C4-2B (cell line): ENCODE measurements at regions not wholly inside any gene's neighbourhood (a gene's known extent, or its start where the extent isn't known, plus 50 kb on each side); places are given as distances from the start of the nearest gene placed in this dataset.

Experiments
- H3K27ac ChIP-seq: fragments of 450-650 bp; 2 replicates; pipeline ENCODE4 v1.5.1; 2017
- CTCF ChIP-seq: fragments of 450-650 bp; conservative IDR thresholded peaks from 2 replicates; pipeline ENCODE4 v1.5.1; 2017; ENCODE audit warnings: mild to moderate bottlenecking
- ZFX ChIP-seq: fragments of 450-650 bp; IDR thresholded peaks from 2 replicates; pipeline ENCODE4 v1.6.1; 2017

DNA sequence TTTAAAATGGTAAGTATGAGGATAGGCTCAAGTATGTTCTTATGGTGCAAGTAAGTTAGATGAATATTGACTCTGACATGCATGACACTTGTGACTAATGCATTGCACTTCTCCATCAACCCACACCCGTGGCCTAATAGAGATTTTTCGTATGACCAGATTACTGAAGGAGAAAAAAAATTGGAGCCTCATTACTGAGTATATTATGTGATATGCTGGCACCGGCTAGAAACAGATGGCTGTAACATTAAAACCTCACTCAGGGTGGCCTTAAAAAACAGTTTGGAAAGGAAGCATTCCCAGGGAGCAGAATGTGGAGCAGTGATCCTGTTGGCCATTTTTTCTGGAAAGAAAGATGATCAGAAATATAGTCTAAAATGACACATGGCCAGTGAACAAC lies 766.4 kb downstream of the PRELID2 start:
- no peak for TF ChIP-seq CTCF
- TF ChIP-seq ZFX: no peak
- H3K27ac ChIP-seq: no peak overlapping the region

GRCh38 chr5:145062280-145063062 lies 772.7 kb downstream of the PRELID2 start:
- no peak overlapping the region for H3K27ac ChIP-seq
- TF ChIP-seq CTCF (no peak), ZFX (no peak)

- H3K27ac ChIP-seq: no peak overlapping the region
- TF ChIP-seq CTCF (no peak), ZFX (no peak)
Measured at GRCh38 chr5:145056800-145057199, 778.3 kb downstream of the PRELID2 start.

DNA sequence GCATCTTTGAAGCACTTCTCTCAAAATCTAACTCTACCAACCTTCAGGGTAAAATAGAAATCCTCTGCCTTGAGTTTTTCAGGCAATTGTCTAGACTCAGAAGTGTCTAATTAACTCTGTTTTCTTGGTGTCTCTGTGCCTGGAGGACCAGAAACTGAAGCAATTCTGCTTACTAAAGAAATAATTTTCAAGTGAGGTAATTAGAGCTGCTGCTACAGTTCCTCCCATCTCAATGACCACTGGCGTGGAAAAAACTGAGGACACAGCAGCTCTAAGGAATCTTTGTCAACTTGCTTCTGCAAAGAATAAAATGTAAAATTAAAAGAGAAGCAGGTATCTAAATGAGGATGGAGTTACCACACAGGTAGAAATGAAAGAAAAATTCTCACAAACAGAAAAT lies 785.0 kb downstream of the PRELID2 start:
- TF ChIP-seq ZFX: no peak
- TF ChIP-seq CTCF: no peak
- H3K27ac ChIP-seq: no peak overlapping the region

- H3K27ac ChIP-seq: no peak overlapping the region
- TF ChIP-seq CTCF: no peak
- TF ChIP-seq ZFX: no peak
Measured at GRCh38 chr5:145044970-145045369, 790.2 kb downstream of the PRELID2 start.

- TF ChIP-seq CTCF (no peak), ZFX (no peak)
- no peak overlapping the region for H3K27ac ChIP-seq
Measured at GRCh38 chr5:145028626-145029025, 806.5 kb downstream of the PRELID2 start.

- no peak overlapping the region for H3K27ac ChIP-seq
- TF ChIP-seq ZFX (no peak), CTCF (no peak)
Measured at GRCh38 chr5:145027286-145027685, 807.9 kb downstream of the PRELID2 start.
